GM23338 (cell line): ENCODE measurements at regions not wholly inside any gene's neighbourhood (a gene's known extent, or its start where the extent isn't known, plus 50 kb on each side); places are given as distances from the start of the nearest gene placed in this dataset.

ENCODE experiments used
- ATAC-seq: fragments of 200-7000 bp; cut with Tn5 transposase; 3 replicates; pipeline ENCODE4 v1.9.1; 2020
- DNase-seq: peaks from one replicate; pipeline ENCODE4 v3.0.0-alpha.2; 2015; ENCODE audit warnings: low spot score
- H2AFZ ChIP-seq: fragments of 200-600 bp; sonication (generic); 2 replicates; pipeline ENCODE4 v1.8.0; 2016; ENCODE audit warnings: antibody characterized with exemption, mild to moderate bottlenecking, moderate library complexity
- H3F3A ChIP-seq: fragments of 200-600 bp; sonication (generic); replicated peaks from 2 replicates; pipeline ENCODE4 v1.8.0; 2017; ENCODE audit warnings: antibody characterized with exemption, mixed run types, low read depth
- H3K27ac ChIP-seq: fragments of 200-600 bp; sonication (generic); 2 replicates; pipeline ENCODE4 v1.6.1; 2016; ENCODE audit warnings: low read depth
- H3K27me3 ChIP-seq: fragments of 200-600 bp; sonication (generic); 2 replicates; pipeline ENCODE4 v1.8.0; 2016; ENCODE audit warnings: mild to moderate bottlenecking, mixed run types, moderate library complexity; ENCODE audit not compliant: insufficient read depth
- H3K36me3 ChIP-seq: fragments of 200-600 bp; sonication (generic); 2 replicates; pipeline ENCODE4 v1.8.0; 2016; ENCODE audit warnings: mild to moderate bottlenecking; ENCODE audit not compliant: insufficient read depth
- H3K4me1 ChIP-seq: fragments of 200-600 bp; sonication (generic); 2 replicates; pipeline ENCODE4 v1.8.0; 2016; ENCODE audit warnings: mild to moderate bottlenecking, moderate library complexity; ENCODE audit not compliant: insufficient read depth
- H3K4me2 ChIP-seq: fragments of 200-600 bp; sonication (generic); 2 replicates; pipeline ENCODE4 v1.7.1; 2017; ENCODE audit warnings: mixed run types
- H3K4me3 ChIP-seq: fragments of 200-600 bp; sonication (generic); 2 replicates; pipeline ENCODE4 v1.6.1; 2016; ENCODE audit warnings: mixed run types
- H3K79me2 ChIP-seq: fragments of 200-600 bp; sonication (generic); replicated peaks from 2 replicates; pipeline ENCODE4 v1.8.0; 2017; ENCODE audit warnings: mild to moderate bottlenecking; ENCODE audit not compliant: insufficient read depth
- H3K9me2 ChIP-seq: fragments of 200-600 bp; sonication (generic); 2 replicates; pipeline ENCODE4 v1.8.0; 2017; ENCODE audit not compliant: insufficient read depth
- H4K20me1 ChIP-seq: fragments of 200-600 bp; sonication (generic); replicated peaks from 2 replicates; pipeline ENCODE4 v1.8.0; 2017; ENCODE audit warnings: mild to moderate bottlenecking; ENCODE audit not compliant: insufficient read depth
- H3K27ac Mint-ChIP-seq: 2 replicates; pipeline ENCODE4 v1.8.0; 2020; ENCODE audit warnings: inconsistent platforms, mild to moderate bottlenecking, moderate library complexity, mixed read lengths
- H3K27me3 Mint-ChIP-seq: 3 replicates; pipeline ENCODE4 v1.8.0; 2022; ENCODE audit warnings: low read depth, mild to moderate bottlenecking, moderate library complexity, mixed read lengths, inconsistent platforms; ENCODE audit not compliant: insufficient read depth, poor library complexity
- H3K36me3 Mint-ChIP-seq: 3 replicates; pipeline ENCODE4 v1.8.0; 2021; ENCODE audit warnings: low read depth, mild to moderate bottlenecking, inconsistent platforms, moderate library complexity, mixed read lengths
- H3K4me1 Mint-ChIP-seq: 3 replicates; pipeline ENCODE4 v1.8.0; 2020; ENCODE audit warnings: mild to moderate bottlenecking, inconsistent platforms, mixed read lengths
- H3K4me3 Mint-ChIP-seq: 3 replicates; pipeline ENCODE4 v1.8.0; 2021; ENCODE audit warnings: moderate library complexity, mild to moderate bottlenecking, inconsistent platforms, mixed read lengths
- H3K9me3 Mint-ChIP-seq: 3 replicates; pipeline ENCODE4 v1.8.0; 2020; ENCODE audit warnings: moderate library complexity, mild to moderate bottlenecking, inconsistent platforms, mixed read lengths
- CREB1 ChIP-seq: fragments of 250-450 bp; sonication (Bioruptor Pico); IDR thresholded peaks from 2 replicates; pipeline ENCODE4 v1.5.0; 2020; ENCODE audit warnings: low read depth, mild to moderate bottlenecking, moderate library complexity
- CTCF ChIP-seq, 2 experiments: fragments of 200-600 bp in 1 of 2; sonication (generic) in 1 of 2; conservative IDR thresholded peaks; 2 replicates each; pipeline versions ENCODE4 v1.5.1 to v1.6.1; 2016 to 2017; ENCODE audit warnings: antibody characterized with exemption in 2 of 2, low read depth in 2 of 2, mild to moderate bottlenecking in 2 of 2, moderate library complexity in 1 of 2
- ETS1 ChIP-seq: IDR thresholded peaks from 2 replicates; pipeline ENCODE4 v1.6.1; 2016; ENCODE audit warnings: antibody characterized with exemption
- EZH2 ChIP-seq: fragments of 200-600 bp; sonication (generic); IDR thresholded peaks from one replicate; pipeline ENCODE4 v1.8.0; 2017; ENCODE audit warnings: antibody characterized with exemption, mild to moderate bottlenecking, low read depth; ENCODE audit not compliant: unreplicated experiment
- EZH2phosphoT487 ChIP-seq: fragments of 200-600 bp; sonication (generic); IDR thresholded peaks from one replicate; pipeline ENCODE4 v1.8.1; 2018; ENCODE audit warnings: antibody characterized with exemption; ENCODE audit not compliant: unreplicated experiment
- JUNB ChIP-seq: IDR thresholded peaks from one replicate; pipeline ENCODE4 v1.6.1; 2016; ENCODE audit warnings: antibody characterized with exemption; ENCODE audit not compliant: unreplicated experiment
- NANOG ChIP-seq: IDR thresholded peaks from 2 replicates; pipeline ENCODE4 v1.6.1; 2016; ENCODE audit warnings: antibody characterized with exemption, borderline replicate concordance
- POLR2AphosphoS5 ChIP-seq: IDR thresholded peaks from 2 replicates; pipeline ENCODE4 v1.6.1; 2016; ENCODE audit warnings: antibody characterized with exemption, low read depth
- REST ChIP-seq: IDR thresholded peaks from one replicate; pipeline ENCODE4 v1.6.1; 2018; ENCODE audit warnings: antibody characterized with exemption; ENCODE audit not compliant: unreplicated experiment
- STAT1 ChIP-seq: IDR thresholded peaks from one replicate; pipeline ENCODE4 v1.6.1; 2016; ENCODE audit warnings: antibody characterized with exemption; ENCODE audit not compliant: unreplicated experiment
- ZNF114 ChIP-seq: fragments of 250-450 bp; sonication (Bioruptor Pico); IDR thresholded peaks from 2 replicates; pipeline ENCODE4 v1.5.0; 2020; ENCODE audit warnings: mild to moderate bottlenecking, moderate library complexity
- ZNF331 ChIP-seq: fragments of 250-450 bp; sonication (Bioruptor Pico); IDR thresholded peaks from 2 replicates; pipeline ENCODE4 v1.5.0; 2020; ENCODE audit warnings: low read depth, mild to moderate bottlenecking, moderate library complexity
- ZNF462 ChIP-seq: fragments of 250-450 bp; sonication (Bioruptor Pico); IDR thresholded peaks from 2 replicates; pipeline ENCODE4 v1.5.0; 2020; ENCODE audit warnings: mild to moderate bottlenecking, moderate library complexity

DNA sequence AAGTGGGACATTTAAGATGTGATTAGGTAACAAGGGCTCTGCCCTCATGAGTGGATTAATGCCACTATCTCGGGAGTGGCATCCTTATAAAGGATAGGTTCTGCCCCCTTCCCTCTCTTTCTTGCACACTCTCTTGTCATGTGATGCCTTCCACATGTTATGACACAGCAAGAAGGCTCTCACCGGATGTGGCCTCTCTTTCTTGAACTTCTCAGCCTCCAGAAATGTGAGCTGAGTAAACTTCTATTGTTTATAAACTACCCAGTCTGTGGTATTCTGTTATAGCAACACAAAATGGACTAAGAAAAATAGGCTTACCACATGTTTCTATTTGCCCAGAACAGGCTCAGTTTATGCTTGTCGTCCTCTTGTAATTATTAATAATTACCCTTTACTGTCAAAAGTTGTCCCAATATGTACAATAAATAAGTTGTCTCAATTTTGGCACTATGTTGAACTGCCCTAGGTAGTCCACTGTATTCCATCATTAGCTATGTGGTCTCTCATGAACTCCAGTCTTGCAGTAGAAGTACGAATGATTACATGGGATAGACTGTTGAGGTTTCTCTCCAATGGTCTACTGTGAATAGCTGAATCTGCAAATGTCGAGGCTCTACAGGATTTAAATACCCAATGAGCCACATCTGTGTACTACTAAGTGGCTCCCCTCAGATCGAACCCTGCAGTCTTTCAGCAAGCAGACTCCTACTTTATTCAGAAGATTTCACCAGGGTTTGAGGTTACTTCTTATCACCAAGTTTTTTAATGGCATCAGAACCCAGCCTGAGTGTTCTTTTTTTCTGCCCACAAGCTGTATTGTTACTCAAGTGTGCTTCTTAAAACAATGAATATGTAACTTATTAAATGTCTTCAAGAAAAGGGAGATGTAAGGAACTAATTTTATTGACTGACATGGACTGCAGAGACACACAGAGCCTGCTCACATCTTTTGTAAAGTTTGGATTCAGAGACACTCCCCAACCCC lies 102.0 kb upstream of the LEF1 start:
- no peak overlapping the region for H3K4me3 ChIP-seq
- peak overlapping the region; percentile 48; the same call in 1 of the 2 replicates for H2AFZ ChIP-seq
- H3K27me3 ChIP-seq = no peaks in the 10 kb centered on the region
- no peaks in the 10 kb centered on the region; the same call in 1 of the 2 replicates for H4K20me1 ChIP-seq
- Mint-ChIP-seq H3K27ac (no peak overlapping the region), H3K36me3 (no peaks in the 10 kb centered on the region), H3K27me3 (no peaks in the 10 kb centered on the region), H3K9me3 (no peaks in the 10 kb centered on the region; the same call in 2 of the 3 replicates), H3K4me1 (no peaks in the 10 kb centered on the region), H3K4me3 (no peak overlapping the region)
- no peak overlapping the region for H3K4me2 ChIP-seq
- H3K79me2 ChIP-seq = no peaks in the 10 kb centered on the region
- no peaks in the 10 kb centered on the region for H3F3A ChIP-seq
- DNase-seq (no peak), ATAC-seq (no peak)
- TF ChIP-seq REST (no peak), NANOG (no peak), POLR2AphosphoS5 (no peak), ETS1 (no peak), ZNF331 (CRISPR knock-in tag) (no peak), EZH2 (no peak), CTCF (conservative IDR thresholded peaks at IDR 0.05; ENCODE audit: low read depth in 2 of 2) (no peak), JUNB (no peak), ZNF462 (no peak), CREB1 (CRISPR knock-in tag) (no peak), EZH2phosphoT487 (no peak), STAT1 (no peak), ZNF114 (CRISPR knock-in tag) (no peak)
- H3K9me2 ChIP-seq = no peaks in the 10 kb centered on the region
- H3K4me1 ChIP-seq = no peaks in the 10 kb centered on the region
- H3K36me3 ChIP-seq = no peaks in the 10 kb centered on the region
- H3K27ac ChIP-seq = no peak overlapping the region
